HG03520 (cell line): ENCODE measurements at regions not wholly inside any gene's neighbourhood (a gene's known extent, or its start where the extent isn't known, plus 50 kb on each side); places are given as distances from the start of the nearest gene placed in this dataset.
"Not testable (repeated sequence)": the region's sequence is repeated elsewhere in the genome, so short reads cannot be mapped to it uniquely, and the experiment has no call there.

ENCODE experiments used
- ATAC-seq: cut with Tn5 transposase; IDR thresholded peaks from one replicate; pipeline ENCODE4 v1.9.1; 2021; ENCODE audit warnings: mild to moderate bottlenecking, moderate library complexity; ENCODE audit not compliant: unreplicated experiment

GRCh38 chr6:150681578-150682395 is 82.1 kb downstream of the PLEKHG1 start:
- ATAC-seq, result no peak

DNA sequence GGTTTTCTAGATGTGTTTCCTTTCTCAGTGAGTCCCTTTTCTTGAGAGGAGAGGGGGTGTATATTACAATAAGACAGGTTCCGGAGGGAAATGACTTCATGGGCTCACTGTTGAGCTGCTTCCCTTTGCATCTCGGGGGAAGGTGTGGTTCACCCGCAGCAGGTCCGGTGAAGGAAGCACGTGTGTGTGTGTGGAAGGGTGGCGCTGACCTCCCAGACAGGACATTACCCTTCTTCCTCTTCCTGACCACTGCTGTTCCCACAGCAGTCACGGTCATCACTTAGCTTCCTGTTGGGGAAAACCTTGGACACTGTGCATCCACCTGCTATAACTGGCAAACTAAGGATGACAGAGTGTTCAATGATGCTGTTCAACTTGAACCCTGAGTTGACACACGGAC is 83.6 kb downstream of the PLEKHG1 start:
- ATAC-seq, result no peak

- no peak for ATAC-seq
These were observed 84.5 kb downstream of the PLEKHG1 start for GRCh38 chr6:150684161-150684560.

DNA sequence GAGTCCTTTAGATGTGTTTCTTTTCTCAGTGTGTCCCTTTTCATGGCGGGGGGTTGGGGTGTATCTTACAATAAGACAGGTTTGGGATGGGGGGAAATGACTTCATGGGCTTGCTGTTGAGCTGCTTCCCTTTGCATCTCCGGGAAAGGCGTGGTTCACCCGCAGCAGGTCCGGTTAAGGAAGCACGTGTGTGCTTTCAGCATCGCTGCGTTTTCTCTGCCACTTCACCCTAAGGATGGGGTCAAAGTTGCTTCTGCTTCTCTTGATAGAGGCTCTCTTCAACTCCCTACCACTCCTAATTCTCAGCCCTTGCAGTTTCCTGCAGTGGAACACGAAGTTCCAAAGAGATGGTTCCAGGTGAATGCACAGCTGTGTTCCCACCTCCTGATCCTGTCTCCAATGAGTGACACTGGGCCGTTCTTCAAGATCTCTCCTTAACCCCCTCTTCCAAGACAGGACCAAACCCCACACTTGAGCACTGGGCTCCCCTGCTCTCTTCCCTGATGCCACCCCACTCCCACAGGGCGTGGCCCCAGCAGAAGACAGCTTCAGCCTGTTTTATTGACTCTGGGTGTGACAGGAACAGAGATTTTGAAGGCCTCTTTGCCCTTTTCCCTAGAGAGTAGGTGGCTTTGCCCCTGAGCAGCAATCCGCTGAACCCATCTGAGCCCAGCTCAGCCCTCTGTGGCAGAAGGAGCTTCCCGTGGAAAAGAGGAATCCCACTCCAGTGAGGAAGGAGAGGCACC is 85.2 kb downstream of the PLEKHG1 start:
- ATAC-seq, result no peak

GRCh38 chr6:150685860-150686259 is 86.2 kb downstream of the PLEKHG1 start:
- peak; percentile 85 for ATAC-seq

DNA sequence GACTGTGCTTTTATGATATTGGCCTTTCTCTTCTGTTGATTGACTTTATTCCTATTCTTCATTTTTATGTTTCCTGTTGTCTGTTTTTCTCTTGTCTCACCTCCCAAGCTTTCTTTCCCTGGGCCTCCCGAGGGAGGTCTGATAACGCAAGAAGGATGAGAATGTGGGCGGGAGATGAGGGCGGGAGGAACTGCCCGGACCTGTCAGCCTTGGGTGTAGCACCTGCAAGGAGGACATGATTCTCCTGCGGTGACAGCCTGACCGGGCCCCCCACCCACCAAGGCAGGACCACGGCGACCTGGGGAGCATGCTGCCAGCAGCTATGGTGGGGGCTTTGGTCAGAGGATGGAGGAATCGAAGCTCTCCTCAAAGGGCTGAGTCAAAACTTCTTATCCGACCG is 86.9 kb downstream of the PLEKHG1 start:
- ATAC-seq, result no peak

DNA sequence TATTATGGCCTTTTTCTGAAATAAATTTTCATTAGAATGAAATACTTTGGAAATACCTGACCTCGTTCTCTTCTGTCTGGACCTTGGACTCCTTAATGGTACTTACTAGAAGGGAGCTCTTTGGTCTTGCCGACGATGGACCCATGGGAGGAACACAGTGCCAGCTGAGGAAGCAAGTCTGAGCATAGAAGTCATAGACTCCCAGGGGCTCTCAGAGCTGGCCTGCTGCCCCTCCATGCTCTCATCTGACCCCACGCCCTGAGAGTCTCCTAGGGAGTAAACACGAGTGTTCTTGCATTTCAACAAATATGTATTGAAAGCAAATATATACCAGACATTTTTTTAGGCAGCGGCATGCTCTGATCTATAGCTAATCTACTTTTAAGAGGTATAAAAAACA is 87.8 kb downstream of the PLEKHG1 start:
- ATAC-seq, result no peak

DNA sequence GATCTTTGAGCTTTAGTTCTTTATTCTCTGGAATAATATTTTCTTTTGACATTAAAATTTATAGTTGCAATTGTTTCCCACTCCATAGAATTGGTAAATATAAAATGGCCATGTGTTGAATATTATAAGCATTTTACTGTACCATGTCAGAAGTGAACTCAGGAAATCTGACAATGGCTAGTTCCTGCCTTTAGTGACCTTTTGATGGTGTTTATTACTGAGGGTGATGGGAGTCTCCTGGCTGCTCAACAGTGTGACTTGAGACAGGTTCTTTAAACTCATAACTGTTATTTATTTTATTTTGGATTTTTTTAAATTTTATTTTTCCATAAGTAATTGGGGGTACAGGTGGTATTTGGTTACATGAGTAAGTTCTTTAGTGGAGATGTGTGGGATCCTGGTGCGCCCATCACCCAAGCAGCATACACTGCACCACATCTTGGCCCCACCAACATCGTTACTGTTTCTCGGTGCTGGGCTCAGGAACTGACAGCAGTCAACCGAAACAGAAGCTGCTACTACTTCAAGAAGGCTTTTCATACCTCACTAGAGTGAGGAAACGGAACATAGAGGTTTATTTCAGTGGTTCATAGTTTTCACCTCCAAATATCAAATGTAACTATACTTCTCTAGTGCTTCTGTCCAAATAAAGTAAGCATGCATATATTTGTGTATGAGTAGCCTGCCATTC is 90.4 kb downstream of the PLEKHG1 start:
- ATAC-seq, result no peak

- ATAC-seq, result no peak
These were observed 91.0 kb downstream of the PLEKHG1 start for GRCh38 chr6:150690681-150691080.

- no peak for ATAC-seq
These were observed 91.8 kb downstream of the PLEKHG1 start for GRCh38 chr6:150691463-150691862.

DNA sequence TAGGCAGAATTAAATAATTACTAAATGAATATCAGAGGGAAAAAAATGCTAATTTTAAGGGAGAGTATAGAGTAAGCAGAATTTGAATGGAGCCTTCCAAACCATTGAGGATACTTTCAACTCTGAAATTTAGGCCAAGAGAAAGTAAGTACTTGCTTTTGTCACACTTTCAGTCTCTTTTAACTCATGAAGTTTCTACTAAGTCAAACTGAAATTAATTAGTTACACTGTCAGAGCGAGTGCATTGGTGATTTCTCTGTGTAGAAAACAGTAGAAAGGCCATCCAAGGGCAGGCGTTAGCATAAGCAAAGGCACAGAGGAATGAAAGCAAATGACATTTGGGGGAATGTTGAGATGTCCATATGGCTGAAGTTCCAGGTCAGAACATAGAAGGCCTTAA is 92.9 kb downstream of the PLEKHG1 start:
- peak; percentile 66 for ATAC-seq

- ATAC-seq, result no peak
These were observed 95.2 kb downstream of the PLEKHG1 start for GRCh38 chr6:150694889-150695288.

- no peak for ATAC-seq
These were observed 96.0 kb downstream of the PLEKHG1 start for GRCh38 chr6:150695652-150696051.

- ATAC-seq, result no peak
These were observed 96.5 kb downstream of the PLEKHG1 start for GRCh38 chr6:150696190-150696589.

GRCh38 chr6:150696918-150697317 is 97.2 kb downstream of the PLEKHG1 start:
- not testable (repeated sequence) for ATAC-seq

- ATAC-seq, result no peak
These were observed 97.8 kb downstream of the PLEKHG1 start for GRCh38 chr6:150697515-150697914.

DNA sequence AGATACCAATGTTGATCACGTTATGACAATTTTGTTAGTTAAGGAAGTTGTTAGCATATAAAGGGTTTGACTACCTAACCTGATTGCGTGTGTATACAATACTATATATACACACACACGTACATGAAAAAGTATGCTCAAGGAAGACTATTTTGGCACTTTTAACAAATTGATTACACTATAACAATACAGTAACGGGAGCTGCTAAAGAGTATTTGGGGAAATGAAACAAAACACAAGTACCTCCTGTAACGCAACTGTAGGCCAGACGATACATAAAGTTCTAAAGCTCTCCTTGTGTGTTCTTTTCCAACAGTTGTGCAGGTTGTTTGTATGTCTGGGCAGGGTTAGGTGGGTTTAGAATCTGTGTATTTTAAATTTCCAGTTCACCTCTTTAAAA is 98.7 kb downstream of the PLEKHG1 start:
- ATAC-seq, result no peak

DNA sequence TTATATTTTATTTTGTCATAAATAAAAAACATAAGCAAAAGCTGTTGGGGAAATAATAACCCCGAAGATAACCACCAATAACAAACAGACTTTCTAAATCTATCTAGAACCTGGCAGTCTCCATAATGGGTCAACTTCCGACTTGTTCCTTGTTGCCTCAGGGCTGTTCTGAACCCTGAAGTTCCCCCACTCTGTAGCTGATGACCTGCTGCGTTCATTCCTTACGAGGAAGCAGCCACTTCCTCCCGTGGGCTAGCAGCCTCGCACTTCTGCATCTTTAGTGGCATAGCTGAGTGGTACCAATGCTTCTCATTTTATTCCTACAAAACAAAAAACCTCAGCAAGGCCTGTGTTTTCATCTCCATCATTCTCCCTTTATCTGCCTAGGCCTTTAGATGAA is 103.0 kb downstream of the PLEKHG1 start:
- ATAC-seq, result no peak

GRCh38 chr6:150704447-150705192 is 104.9 kb downstream of the PLEKHG1 start:
- ATAC-seq, result no peak

GRCh38 chr6:150705392-150705791 is 105.7 kb downstream of the PLEKHG1 start:
- no peak for ATAC-seq

DNA sequence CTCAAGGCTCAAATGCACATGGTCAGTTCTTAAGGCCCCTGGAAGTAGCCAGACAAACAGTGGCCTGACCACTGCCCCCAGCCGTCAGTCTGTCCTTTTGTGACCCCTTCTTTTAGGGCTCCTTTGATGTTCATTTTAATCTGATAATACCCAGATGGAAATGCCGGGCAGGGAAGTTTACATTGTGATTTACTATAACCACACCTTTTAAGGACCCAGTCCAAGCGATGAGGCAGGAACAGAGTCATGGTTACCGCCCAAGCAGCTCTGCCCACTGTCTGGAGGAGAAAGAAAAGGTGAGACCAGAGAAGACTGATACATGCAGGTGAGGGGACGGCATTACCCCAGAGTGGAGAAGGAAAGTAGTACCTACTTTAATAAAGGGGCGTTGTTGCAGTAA is 110.6 kb downstream of the PLEKHG1 start:
- ATAC-seq, result no peak
